ENCODE measurements at regions not wholly inside any gene's neighbourhood (a gene's known extent, or its start where the extent isn't known, plus 50 kb on each side); places are given as distances from the start of the nearest gene placed in this dataset.

DNA sequence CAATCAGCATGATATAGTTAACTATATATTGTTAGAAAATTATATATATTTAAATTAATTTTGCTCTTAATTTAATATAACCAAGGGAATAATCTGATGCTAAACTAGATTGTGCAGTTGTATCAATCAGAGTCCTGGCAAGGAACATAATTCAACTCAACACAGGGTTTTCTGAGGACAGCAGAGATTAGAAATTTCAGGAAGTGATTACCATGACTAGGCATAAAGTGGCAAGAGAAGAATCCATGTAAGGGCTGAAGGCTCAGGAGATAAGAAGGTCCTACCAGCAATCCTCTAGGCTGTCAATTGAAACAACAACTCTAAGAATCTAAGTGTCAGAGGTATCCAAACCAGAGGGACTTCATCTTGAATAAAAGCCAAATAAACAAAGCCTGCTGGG is 807.8 kb downstream of the DSC3 start:
- H3K27ac ChIP-seq: no peak overlapping the region
- TF ChIP-seq CTCF (IDR thresholded peaks at IDR 0.05): no peak
- no peak for TF ChIP-seq ZFX (IDR thresholded peaks at IDR 0.05; ENCODE audit: borderline replicate concordance)

DNA sequence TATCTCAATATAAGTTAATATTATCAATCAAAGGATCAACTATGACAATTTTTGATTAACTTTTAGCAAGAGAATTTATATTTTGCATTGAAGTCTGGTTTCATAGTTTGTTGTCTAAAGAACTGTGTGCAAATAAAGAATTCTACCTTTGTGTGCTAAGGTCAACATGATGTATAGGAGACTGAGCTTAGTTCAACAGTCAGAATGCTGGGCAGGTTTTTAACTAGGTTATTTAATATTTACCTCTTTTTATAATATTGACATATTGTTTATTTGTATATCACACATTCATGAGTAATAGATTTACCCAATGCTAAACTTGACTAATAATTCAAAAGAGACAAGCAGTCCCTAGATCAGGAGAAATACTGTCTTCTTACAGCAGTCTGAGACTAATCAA is 831.4 kb downstream of the DSC3 start:
- peak overlapping the region; percentile 77 for H3K27ac ChIP-seq
- no peak for TF ChIP-seq CTCF (IDR thresholded peaks at IDR 0.05)
- TF ChIP-seq ZFX (IDR thresholded peaks at IDR 0.05; ENCODE audit: borderline replicate concordance): no peak

DNA sequence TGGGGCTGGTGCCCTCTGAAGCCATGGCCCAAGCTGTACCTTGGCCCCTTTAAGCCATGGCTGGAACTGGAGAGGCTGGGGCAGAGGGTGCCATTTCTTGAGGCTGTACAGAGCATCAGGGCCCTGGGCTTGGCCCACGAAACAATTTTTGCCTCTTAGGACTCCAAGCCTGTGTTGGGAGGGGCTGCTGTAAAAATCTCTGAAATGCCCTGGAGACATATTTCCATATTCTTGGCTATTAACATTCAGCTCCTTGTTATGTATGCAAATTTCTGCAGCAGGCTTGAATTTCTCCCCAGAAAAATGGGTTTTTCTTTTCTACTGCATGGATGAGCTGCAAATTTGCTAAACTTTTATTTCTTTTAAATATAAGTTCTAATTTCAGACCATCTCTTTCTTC is 834.0 kb downstream of the DSC3 start:
- no peak for TF ChIP-seq ZFX (IDR thresholded peaks at IDR 0.05; ENCODE audit: borderline replicate concordance)
- no peak for TF ChIP-seq CTCF (IDR thresholded peaks at IDR 0.05)
- H3K27ac ChIP-seq: no peak overlapping the region

- TF ChIP-seq ZFX (IDR thresholded peaks at IDR 0.05; ENCODE audit: borderline replicate concordance): no peak
- peak; percentile 37 for TF ChIP-seq CTCF (IDR thresholded peaks at IDR 0.05)
- H3K27ac ChIP-seq: no peak overlapping the region
Measured at GRCh38 chr18:30192216-30192615, 850.3 kb downstream of the DSC3 start.

DNA sequence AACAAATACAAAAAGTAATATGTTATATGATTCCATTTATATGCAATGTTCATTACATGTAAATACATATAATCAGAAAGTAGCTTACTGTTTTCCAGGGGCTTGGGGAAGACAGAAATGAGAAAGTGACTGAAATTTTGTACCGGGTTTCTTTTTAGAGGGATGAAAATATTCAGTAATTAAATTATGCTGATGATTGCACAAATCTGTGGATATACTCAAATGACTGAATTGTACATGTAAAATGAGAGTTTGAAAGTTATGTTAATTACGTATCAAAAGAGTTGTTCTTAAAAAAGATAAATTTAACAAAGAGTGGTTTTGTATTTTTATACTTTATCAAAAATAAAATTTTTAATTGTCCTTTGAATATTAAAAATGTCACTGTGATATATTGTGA is 856.3 kb downstream of the DSC3 start:
- no peak overlapping the region for H3K27ac ChIP-seq
- TF ChIP-seq ZFX (IDR thresholded peaks at IDR 0.05; ENCODE audit: borderline replicate concordance) (no peak), CTCF (IDR thresholded peaks at IDR 0.05) (no peak)

GRCh38 chr18:30177056-30177455 is 865.5 kb downstream of the DSC3 start:
- TF ChIP-seq CTCF (IDR thresholded peaks at IDR 0.05) (no peak), ZFX (IDR thresholded peaks at IDR 0.05; ENCODE audit: borderline replicate concordance) (no peak)
- no peak overlapping the region for H3K27ac ChIP-seq

GRCh38 chr18:30175621-30176225 is 866.8 kb downstream of the DSC3 start:
- no peak overlapping the region for H3K27ac ChIP-seq
- TF ChIP-seq CTCF (IDR thresholded peaks at IDR 0.05): no peak
- no peak for TF ChIP-seq ZFX (IDR thresholded peaks at IDR 0.05; ENCODE audit: borderline replicate concordance)
